HepG2 (cell line): ENCODE measurements at regions not wholly inside any gene's neighbourhood (a gene's known extent, or its start where the extent isn't known, plus 50 kb on each side); places are given as distances from the start of the nearest gene placed in this dataset.
A peak's percentile ranks its signal among the peaks of the same experiment; 100 is the strongest.

ENCODE experiments used
- ATAC-seq: fragments of 200-7000 bp; cut with Tn5 transposase; 3 replicates; pipeline ENCODE4 v1.9.1; 2020; ENCODE audit warnings: mild to moderate bottlenecking, moderate library complexity
- BruUV-seq: library from RNA; stranded (reverse); fragments of 400-500 nt; replicated peaks from 2 replicates; lab custom pipeline; 2021; lab: Mats Ljungman, UMichigan
- CTCF ChIA-PET: fragments of 300-600 bp; formaldehyde crosslinking; extraction: SDS; loops from one replicate; lab custom pipeline; 2021; ENCODE audit warnings: low total read pairs, inconsistent platforms, low intra/inter-chr PET ratio; lab: Yijun Ruan, JAX
- POLR2A ChIA-PET: fragments of 350-600 bp; sonication (Branson Sonifier 250); formaldehyde crosslinking; loops from one replicate; lab custom pipeline; 2020; ENCODE audit warnings: antibody characterized with exemption, inconsistent platforms; lab: Yijun Ruan, JAX
- DNase-seq: peaks from one replicate; pipeline ENCODE4 v3.0.0-alpha.2; 2015; ENCODE audit warnings: low spot score
- FAIRE-seq: peaks from 3 replicates; lab custom pipeline; 2011; peaks lifted over from hg19 to GRCh38; lab: Jason Lieb, UNC
- H2AFZ ChIP-seq: one replicate; pipeline ENCODE4 v1.6.1; 2011; ENCODE audit warnings: low read length, inconsistent platforms
- H3K27ac ChIP-seq: fragments of 300-600 bp; 3 replicates; pipeline ENCODE4 v1.8.0; 2011; ENCODE audit warnings: mixed run types, mild to moderate bottlenecking, mixed read lengths, low read length, inconsistent platforms; ENCODE audit not compliant: insufficient read depth; ENCODE audit errors: extremely low read length
- H3K27me3 ChIP-seq, 2 experiments: fragments of 200-600 bp in 1 of 2; 2 replicates in 1 of 2; 3 replicates in 1 of 2; pipeline versions ENCODE4 v1.6.0 to v1.8.0; 2011; ENCODE audit warnings: low read length in 2 of 2, mild to moderate bottlenecking in 2 of 2, moderate library complexity in 2 of 2, inconsistent platforms in 1 of 2; ENCODE audit not compliant: insufficient read depth in 2 of 2, control insufficient read depth in 1 of 2
- H3K36me3 ChIP-seq, 2 experiments: fragments of 200-600 bp in 1 of 2; replicated peaks in 1 of 2; 2 replicates in 1 of 2; 3 replicates in 1 of 2; pipeline versions ENCODE4 v1.5.1 to v1.8.0; 2011; ENCODE audit warnings: low read length in 2 of 2, inconsistent platforms in 1 of 2; ENCODE audit not compliant: insufficient read depth in 2 of 2, control insufficient read depth in 1 of 2
- H3K4me1 ChIP-seq: 2 replicates; pipeline ENCODE4 v1.5.1; 2012; ENCODE audit warnings: low read length, inconsistent platforms; ENCODE audit not compliant: insufficient read depth
- H3K4me2 ChIP-seq: 2 replicates; pipeline ENCODE4 v1.6.0; 2011; ENCODE audit warnings: low read depth, low read length, inconsistent platforms
- H3K4me3 ChIP-seq, 3 experiments: fragments of 200-600 bp in 1 of 3; sonication (generic), shearing (Covaris generic) in 1 of 3; replicated peaks in 1 of 3; 2 replicates each; pipeline ENCODE4 v1.5.1; 2011 to 2016; ENCODE audit warnings: low read length in 3 of 3, inconsistent platforms in 2 of 3, low read depth in 2 of 3, mild to moderate bottlenecking in 2 of 3, control low read depth in 1 of 3, mixed read lengths in 1 of 3; ENCODE audit not compliant: insufficient read depth in 1 of 3
- H3K79me2 ChIP-seq: one replicate; pipeline ENCODE4 v1.6.1; 2011; ENCODE audit warnings: low read length, inconsistent platforms; ENCODE audit not compliant: insufficient read depth
- H3K9ac ChIP-seq: 2 replicates; pipeline ENCODE4 v1.6.0; 2011; ENCODE audit warnings: mild to moderate bottlenecking, low read depth, low read length, inconsistent platforms; ENCODE audit not compliant: insufficient read depth
- H3K9me3 ChIP-seq: 2 replicates; pipeline ENCODE4 v1.5.1; 2012; ENCODE audit warnings: mild to moderate bottlenecking, low read length
- H4K20me1 ChIP-seq: 2 replicates; pipeline ENCODE4 v1.6.0; 2011; ENCODE audit warnings: inconsistent platforms, mild to moderate bottlenecking, low read length, moderate library complexity; ENCODE audit not compliant: insufficient read depth
- PHF8 ChIP-seq: sonication (generic); formaldehyde crosslinking; IDR thresholded peaks from 2 replicates; pipeline ENCODE4 v1.5.0; 2020; ENCODE audit warnings: missing genetic modification reagents
- RFXANK ChIP-seq: IDR thresholded peaks from 2 replicates; pipeline ENCODE4 v1.6.1; 2016
- ZBTB42 ChIP-seq: sonication (generic); formaldehyde crosslinking; IDR thresholded peaks from 2 replicates; pipeline ENCODE4 v1.5.0; 2020; ENCODE audit warnings: mild to moderate bottlenecking, missing genetic modification reagents
- ZC3H4 ChIP-seq: sonication (generic); formaldehyde crosslinking; IDR thresholded peaks from 2 replicates; pipeline ENCODE4 v1.4.0; 2020; ENCODE audit warnings: missing genetic modification reagents, borderline replicate concordance
- ZNF225 ChIP-seq: sonication (generic); formaldehyde crosslinking; IDR thresholded peaks from 2 replicates; pipeline ENCODE4 v1.4.0; 2020; ENCODE audit warnings: mild to moderate bottlenecking, missing genetic modification reagents
- ZNF235 ChIP-seq: sonication (generic); formaldehyde crosslinking; IDR thresholded peaks from 2 replicates; pipeline ENCODE4 v1.8.1; 2023; ENCODE audit warnings: mild to moderate bottlenecking, missing genetic modification reagents, borderline replicate concordance
- ZNF350 ChIP-seq: sonication (generic); formaldehyde crosslinking; IDR thresholded peaks from 2 replicates; pipeline ENCODE4 v1.4.0; 2020; ENCODE audit warnings: mild to moderate bottlenecking, low read depth, missing genetic modification reagents, borderline replicate concordance
- ZNF547 ChIP-seq: sonication (generic); formaldehyde crosslinking; IDR thresholded peaks from 2 replicates; pipeline ENCODE4 v1.5.1; 2020; ENCODE audit warnings: mild to moderate bottlenecking, missing genetic modification reagents
- ZSCAN30 ChIP-seq: sonication (generic); formaldehyde crosslinking; IDR thresholded peaks from 2 replicates; pipeline ENCODE4 v1.5.0; 2020; ENCODE audit warnings: mild to moderate bottlenecking, missing genetic modification reagents
- WGBS: methylation state at CpG from one replicate; pipeline ENCODE4 v1.1.6; 2017; ENCODE audit warnings: low lambda C conversion rate; 5-methylcytosine and 5-hydroxymethylcytosine counted together
- in situ Hi-C: cut with HindIII; loops from 2 replicates; pipeline ENCODE4 v1.10.0; 2017; ENCODE audit warnings: low pct_unique_long_range_greater_than_20kb; ENCODE audit not compliant: extremely low pct_ligation_motif_present
- intact Hi-C: fragments of 100-400 bp; cut with micrococcal nuclease; formaldehyde crosslinking; loops from one replicate; pipeline ENCODE4 v1.10.0; 2022; ENCODE audit not compliant: unreplicated experiment
- TF ChIP-seq, protein P1 (sequence below): IDR thresholded peaks from 2 replicates; pipeline ENCODE4 v1.6.1; 2016; ENCODE audit warnings: missing compliant biosample characterization, missing genetic modification reagents, borderline replicate concordance
- TF ChIP-seq, protein P2 (sequence below): sonication (generic); formaldehyde crosslinking; IDR thresholded peaks from 2 replicates; pipeline ENCODE4 v1.4.0; 2020; ENCODE audit warnings: mild to moderate bottlenecking, missing genetic modification reagents
- TF ChIP-seq, protein P3 (sequence below): IDR thresholded peaks from 2 replicates; pipeline ENCODE4 v1.6.1; 2018; ENCODE audit warnings: missing genetic modification reagents
- TF ChIP-seq, protein P4 (sequence below): sonication (generic); formaldehyde crosslinking; IDR thresholded peaks from 2 replicates; pipeline ENCODE4 v1.4.0; 2020; ENCODE audit warnings: mild to moderate bottlenecking, missing genetic modification reagents, borderline replicate concordance
- TF ChIP-seq, protein P5 (sequence below): sonication (generic); formaldehyde crosslinking; conservative IDR thresholded peaks from 2 replicates; pipeline ENCODE4 v1.8.0; 2022; ENCODE audit warnings: low read depth, missing genetic modification reagents

DNA sequence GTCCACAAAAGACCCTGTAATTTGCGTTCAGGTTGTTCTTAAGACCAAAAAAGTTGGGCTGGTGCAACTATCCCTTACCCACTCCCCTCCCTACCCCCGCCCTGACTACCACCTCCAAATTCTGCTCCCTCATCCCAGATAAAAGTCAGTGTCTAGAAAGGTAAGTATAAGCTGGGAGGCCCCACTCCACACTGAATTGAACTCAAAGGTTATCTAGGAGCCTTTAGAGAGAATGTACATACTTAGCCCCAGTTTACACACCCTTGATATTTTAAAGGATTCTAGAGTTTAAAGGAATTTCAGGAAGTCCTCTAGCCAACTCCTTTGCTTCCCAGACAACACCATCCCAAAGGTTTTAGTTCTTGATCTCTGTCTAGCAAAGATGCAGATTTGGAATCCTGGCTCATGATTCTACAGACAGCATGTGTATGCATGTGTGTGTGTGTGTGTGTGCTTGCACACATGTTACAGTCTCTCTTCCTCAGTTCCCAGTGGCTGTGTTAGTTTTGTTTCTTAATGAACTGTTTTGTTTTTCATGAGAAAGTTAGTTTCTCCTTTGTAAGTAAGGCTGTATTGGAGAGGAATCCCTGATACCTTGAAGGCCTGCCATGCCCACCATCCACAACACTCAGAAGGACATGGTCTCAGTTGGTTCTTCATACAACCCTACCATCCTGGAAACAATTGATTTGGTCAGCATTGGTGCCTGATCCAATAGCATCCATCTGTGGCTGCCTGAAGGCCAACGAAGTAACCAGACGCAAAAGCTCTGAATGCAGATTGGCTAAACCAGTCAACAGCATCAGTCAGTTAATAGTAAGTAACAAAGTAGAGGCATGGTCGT lies 281.3 kb downstream of the SOX9 start:
- H3K36me3 ChIP-seq, result peaks cover 0 to 2% of the 10 kb centered on the region in 2 experiments
- ATAC-seq (no peak), DNase-seq (no peak), FAIRE-seq (no peak)
- intact Hi-C loops (no loop called here), in situ Hi-C loops (loop anchor here (5.0 kb wide), 2 partner anchors 65 to 280 kb away; partner anchors contain the start of gene SOX9)
- no peak overlapping the region for H2AFZ ChIP-seq
- no peaks in the 10 kb centered on the region for H3K27me3 ChIP-seq
- 94% methylated on average over 5 of the region's 5 CpGs for WGBS
- ChIA-PET CTCF (no interaction called here), POLR2A (interaction anchor here (0.6 to 4.8 kb wide), 11 partner anchors 12 to 282 kb away, joined by 3 to 169 read pairs (median 5); partner anchors contain the start of gene SOX9)
- peaks cover 31% of the 10 kb centered on the region for H3K79me2 ChIP-seq
- H3K4me3 ChIP-seq, result no peak overlapping the region
- no peaks in the 10 kb centered on the region for H3K9me3 ChIP-seq
- peak overlapping the region; percentile 98 for H3K27ac ChIP-seq
- peak overlapping the region; percentile 6 for H3K4me2 ChIP-seq
- no TSS peak for BruUV-seq
- peaks cover 98% of the 10 kb centered on the region for H3K4me1 ChIP-seq
- peak overlapping the region; percentile 67; the same call in 1 of the 2 replicates for H3K9ac ChIP-seq
- no peaks in the 10 kb centered on the region for H4K20me1 ChIP-seq
- no peak for TF ChIP-seq ZBTB42 (CRISPR knock-in tag)
- TF ChIP-seq, protein P1, sequence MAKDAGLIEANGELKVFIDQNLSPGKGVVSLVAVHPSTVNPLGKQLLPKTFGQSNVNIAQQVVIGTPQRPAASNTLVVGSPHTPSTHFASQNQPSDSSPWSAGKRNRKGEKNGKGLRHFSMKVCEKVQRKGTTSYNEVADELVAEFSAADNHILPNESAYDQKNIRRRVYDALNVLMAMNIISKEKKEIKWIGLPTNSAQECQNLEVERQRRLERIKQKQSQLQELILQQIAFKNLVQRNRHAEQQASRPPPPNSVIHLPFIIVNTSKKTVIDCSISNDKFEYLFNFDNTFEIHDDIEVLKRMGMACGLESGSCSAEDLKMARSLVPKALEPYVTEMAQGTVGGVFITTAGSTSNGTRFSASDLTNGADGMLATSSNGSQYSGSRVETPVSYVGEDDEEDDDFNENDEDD (CRISPR knock-in tag), result no peak
- TF ChIP-seq ZNF547, result 0 out of 2 replicates have a peak, but pooled peaks have one; percentile 28
- TF ChIP-seq, protein P2, sequence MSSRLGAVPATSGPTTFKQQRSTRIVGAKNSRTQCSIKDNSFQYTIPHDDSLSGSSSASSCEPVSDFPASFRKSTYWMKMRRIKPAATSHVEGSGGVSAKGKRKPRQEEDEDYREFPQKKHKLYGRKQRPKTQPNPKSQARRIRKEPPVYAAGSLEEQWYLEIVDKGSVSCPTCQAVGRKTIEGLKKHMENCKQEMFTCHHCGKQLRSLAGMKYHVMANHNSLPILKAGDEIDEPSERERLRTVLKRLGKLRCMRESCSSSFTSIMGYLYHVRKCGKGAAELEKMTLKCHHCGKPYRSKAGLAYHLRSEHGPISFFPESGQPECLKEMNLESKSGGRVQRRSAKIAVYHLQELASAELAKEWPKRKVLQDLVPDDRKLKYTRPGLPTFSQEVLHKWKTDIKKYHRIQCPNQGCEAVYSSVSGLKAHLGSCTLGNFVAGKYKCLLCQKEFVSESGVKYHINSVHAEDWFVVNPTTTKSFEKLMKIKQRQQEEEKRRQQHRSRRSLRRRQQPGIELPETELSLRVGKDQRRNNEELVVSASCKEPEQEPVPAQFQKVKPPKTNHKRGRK, result no peak
- no peak for TF ChIP-seq ZNF350 (CRISPR knock-in tag)
- TF ChIP-seq, protein P3, sequence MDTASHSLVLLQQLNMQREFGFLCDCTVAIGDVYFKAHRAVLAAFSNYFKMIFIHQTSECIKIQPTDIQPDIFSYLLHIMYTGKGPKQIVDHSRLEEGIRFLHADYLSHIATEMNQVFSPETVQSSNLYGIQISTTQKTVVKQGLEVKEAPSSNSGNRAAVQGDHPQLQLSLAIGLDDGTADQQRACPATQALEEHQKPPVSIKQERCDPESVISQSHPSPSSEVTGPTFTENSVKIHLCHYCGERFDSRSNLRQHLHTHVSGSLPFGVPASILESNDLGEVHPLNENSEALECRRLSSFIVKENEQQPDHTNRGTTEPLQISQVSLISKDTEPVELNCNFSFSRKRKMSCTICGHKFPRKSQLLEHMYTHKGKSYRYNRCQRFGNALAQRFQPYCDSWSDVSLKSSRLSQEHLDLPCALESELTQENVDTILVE, result no peak
- 0 out of 2 replicates have a peak, but pooled peaks have one; percentile 50 for TF ChIP-seq ZSCAN30
- TF ChIP-seq, protein P4, sequence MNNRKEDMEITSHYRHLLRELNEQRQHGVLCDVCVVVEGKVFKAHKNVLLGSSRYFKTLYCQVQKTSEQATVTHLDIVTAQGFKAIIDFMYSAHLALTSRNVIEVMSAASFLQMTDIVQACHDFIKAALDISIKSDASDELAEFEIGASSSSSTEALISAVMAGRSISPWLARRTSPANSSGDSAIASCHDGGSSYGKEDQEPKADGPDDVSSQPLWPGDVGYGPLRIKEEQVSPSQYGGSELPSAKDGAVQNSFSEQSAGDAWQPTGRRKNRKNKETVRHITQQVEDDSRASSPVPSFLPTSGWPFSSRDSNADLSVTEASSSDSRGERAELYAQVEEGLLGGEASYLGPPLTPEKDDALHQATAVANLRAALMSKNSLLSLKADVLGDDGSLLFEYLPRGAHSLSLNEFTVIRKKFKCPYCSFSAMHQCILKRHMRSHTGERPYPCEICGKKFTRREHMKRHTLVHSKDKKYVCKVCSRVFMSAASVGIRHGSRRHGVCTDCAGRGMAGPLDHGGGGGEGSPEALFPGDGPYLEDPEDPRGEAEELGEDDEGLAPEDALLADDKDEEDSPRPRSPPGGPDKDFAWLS (CRISPR knock-in tag), result 0 out of 2 replicates have a peak, but pooled peaks have one; percentile 84
- TF ChIP-seq RFXANK (CRISPR knock-in tag), result 0 out of 2 replicates have a peak, but pooled peaks have one; percentile 16
- TF ChIP-seq ZNF235 (CRISPR knock-in tag), result no peak
- no peak for TF ChIP-seq ZNF225 (CRISPR knock-in tag)
- TF ChIP-seq, protein P5, sequence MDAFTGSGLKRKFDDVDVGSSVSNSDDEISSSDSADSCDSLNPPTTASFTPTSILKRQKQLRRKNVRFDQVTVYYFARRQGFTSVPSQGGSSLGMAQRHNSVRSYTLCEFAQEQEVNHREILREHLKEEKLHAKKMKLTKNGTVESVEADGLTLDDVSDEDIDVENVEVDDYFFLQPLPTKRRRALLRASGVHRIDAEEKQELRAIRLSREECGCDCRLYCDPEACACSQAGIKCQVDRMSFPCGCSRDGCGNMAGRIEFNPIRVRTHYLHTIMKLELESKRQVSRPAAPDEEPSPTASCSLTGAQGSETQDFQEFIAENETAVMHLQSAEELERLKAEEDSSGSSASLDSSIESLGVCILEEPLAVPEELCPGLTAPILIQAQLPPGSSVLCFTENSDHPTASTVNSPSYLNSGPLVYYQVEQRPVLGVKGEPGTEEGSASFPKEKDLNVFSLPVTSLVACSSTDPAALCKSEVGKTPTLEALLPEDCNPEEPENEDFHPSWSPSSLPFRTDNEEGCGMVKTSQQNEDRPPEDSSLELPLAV, result no peak
- 0 out of 2 replicates have a peak, but pooled peaks have one; percentile 29 for TF ChIP-seq ZC3H4 (CRISPR knock-in tag)
- 0 out of 2 replicates have a peak, but pooled peaks have one; percentile 12 for TF ChIP-seq PHF8
